Trophoblast cell (in vitro differentiated cells and primary cell): ENCODE measurements at regions not wholly inside any gene's neighbourhood (a gene's known extent, or its start where the extent isn't known, plus 50 kb on each side); places are given as distances from the start of the nearest gene placed in this dataset.

Experiments
- DNase-seq, 2 donors: peaks; one replicate each; pipeline ENCODE4 v3.0.0-alpha.2; 2016
- H2AFZ ChIP-seq: 2 replicates; pipeline ENCODE4 v1.6.1; 2013; ENCODE audit warnings: low read length, moderate library complexity, mild to moderate bottlenecking; ENCODE audit not compliant: insufficient read depth, poor library complexity
- H2AK5ac ChIP-seq: 2 replicates; pipeline ENCODE4 v1.6.1; 2013; ENCODE audit warnings: mild to moderate bottlenecking, low read length
- H2BK120ac ChIP-seq: 2 replicates; pipeline ENCODE4 v1.6.1; 2013; ENCODE audit warnings: low read length, mild to moderate bottlenecking, moderate library complexity; ENCODE audit not compliant: insufficient read depth, poor library complexity
- H2BK12ac ChIP-seq: 2 replicates; pipeline ENCODE4 v1.6.1; 2013; ENCODE audit warnings: mild to moderate bottlenecking, low read length, moderate library complexity
- H2BK5ac ChIP-seq: 2 replicates; pipeline ENCODE4 v1.6.1; 2013; ENCODE audit warnings: low read length, low read depth, moderate library complexity, mild to moderate bottlenecking; ENCODE audit not compliant: poor library complexity
- H3K14ac ChIP-seq: 2 replicates; pipeline ENCODE4 v1.6.1; 2013; ENCODE audit warnings: mild to moderate bottlenecking, low read length
- H3K18ac ChIP-seq: 2 replicates; pipeline ENCODE4 v1.6.1; 2013; ENCODE audit warnings: mild to moderate bottlenecking, low read length
- H3K23ac ChIP-seq: 2 replicates; pipeline ENCODE4 v1.6.1; 2013; ENCODE audit warnings: low read length
- H3K27ac ChIP-seq: 2 replicates; pipeline ENCODE4 v1.5.1; 2013; ENCODE audit warnings: low read depth, mild to moderate bottlenecking, inconsistent platforms, low read length, moderate library complexity
- H3K27me3 ChIP-seq: 2 replicates; pipeline ENCODE4 v1.6.1; 2013; ENCODE audit warnings: inconsistent platforms, mild to moderate bottlenecking, low read length, moderate library complexity; ENCODE audit not compliant: insufficient read depth
- H3K36me3 ChIP-seq, 2 experiments: 1 replicate in 1 of 2; 2 replicates in 1 of 2; pipeline ENCODE4 v1.6.1; 2013; ENCODE audit warnings: low read length in 2 of 2, mild to moderate bottlenecking in 2 of 2, moderate library complexity in 1 of 2; ENCODE audit not compliant: insufficient read depth in 2 of 2, control insufficient read depth in 1 of 2
- H3K4ac ChIP-seq: 2 replicates; pipeline ENCODE4 v1.6.1; 2013; ENCODE audit warnings: low read depth, mild to moderate bottlenecking, low read length, moderate library complexity
- H3K4me1 ChIP-seq, 2 experiments: 1 replicate in 1 of 2; 2 replicates in 1 of 2; pipeline ENCODE4 v1.6.1; 2013; ENCODE audit warnings: low read length in 2 of 2, mild to moderate bottlenecking in 2 of 2, moderate library complexity in 1 of 2; ENCODE audit not compliant: insufficient read depth in 2 of 2, control insufficient read depth in 1 of 2
- H3K4me2 ChIP-seq: 2 replicates; pipeline ENCODE4 v1.6.1; 2013; ENCODE audit warnings: inconsistent platforms, mild to moderate bottlenecking, low read length, moderate library complexity
- H3K4me3 ChIP-seq: 2 replicates; pipeline ENCODE4 v1.5.1; 2013; ENCODE audit warnings: mild to moderate bottlenecking, low read depth, low read length, inconsistent platforms
- H3K79me1 ChIP-seq: one replicate; pipeline ENCODE4 v1.6.1; 2013; ENCODE audit warnings: low read length
- H3K79me2 ChIP-seq: 2 replicates; pipeline ENCODE4 v1.6.1; 2013; ENCODE audit warnings: low read length, mild to moderate bottlenecking; ENCODE audit not compliant: control insufficient read depth, insufficient read depth, poor library complexity
- H3K9ac ChIP-seq: 2 replicates; pipeline ENCODE4 v1.6.1; 2013; ENCODE audit warnings: mild to moderate bottlenecking, low read length
- H3K9me3 ChIP-seq: 2 replicates; pipeline ENCODE4 v1.6.1; 2013; ENCODE audit warnings: low read depth, mild to moderate bottlenecking, control low read depth, inconsistent platforms, low read length; ENCODE audit not compliant: insufficient read depth
- H4K12ac ChIP-seq: 2 replicates; pipeline ENCODE4 v1.6.1; 2013; ENCODE audit warnings: low read depth, mild to moderate bottlenecking, low read length, moderate library complexity
- H4K8ac ChIP-seq: 2 replicates; pipeline ENCODE4 v1.6.1; 2013; ENCODE audit warnings: low read depth, mild to moderate bottlenecking, low read length, moderate library complexity
- H4K91ac ChIP-seq: one replicate; pipeline ENCODE4 v1.6.1; 2013; ENCODE audit warnings: low read depth, mild to moderate bottlenecking, low read length, moderate library complexity
- WGBS: extraction: QIAGEN DNeasy Blood & Tissue Kit; methylation state at CpG from one replicate; pipeline ENCODE4 v1.1.7; 2013; ENCODE audit warnings: missing lambda C conversion rate; ENCODE audit not compliant: insufficient read length, insufficient coverage; ENCODE audit errors: extremely low coverage; 5-methylcytosine and 5-hydroxymethylcytosine counted together

DNA sequence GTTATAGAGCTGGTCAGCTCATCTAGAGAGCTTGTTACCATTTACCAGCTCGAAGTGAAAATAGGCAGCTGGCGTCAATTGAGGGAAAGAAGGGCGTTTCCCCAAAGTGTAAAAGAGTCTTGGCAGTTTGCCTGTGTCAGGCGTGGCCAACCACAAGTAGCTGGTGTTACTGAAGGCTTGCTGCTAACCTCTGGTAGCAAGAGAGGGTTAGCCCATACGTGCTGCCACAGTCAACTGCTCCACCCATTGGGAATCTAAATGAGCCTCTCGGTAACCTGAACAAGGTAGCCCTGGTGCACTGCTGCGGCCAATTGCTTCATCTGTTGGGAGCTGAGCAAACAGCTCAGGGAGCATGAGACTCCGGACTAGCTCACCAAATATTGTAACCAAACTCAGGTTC lies 314.9 kb upstream of the SLITRK5 start:
- no CpG with 5 or more reads among the region's 8 CpGs for WGBS
- DNase-seq = no peak
- H3K23ac ChIP-seq = no peak overlapping the region

DNA sequence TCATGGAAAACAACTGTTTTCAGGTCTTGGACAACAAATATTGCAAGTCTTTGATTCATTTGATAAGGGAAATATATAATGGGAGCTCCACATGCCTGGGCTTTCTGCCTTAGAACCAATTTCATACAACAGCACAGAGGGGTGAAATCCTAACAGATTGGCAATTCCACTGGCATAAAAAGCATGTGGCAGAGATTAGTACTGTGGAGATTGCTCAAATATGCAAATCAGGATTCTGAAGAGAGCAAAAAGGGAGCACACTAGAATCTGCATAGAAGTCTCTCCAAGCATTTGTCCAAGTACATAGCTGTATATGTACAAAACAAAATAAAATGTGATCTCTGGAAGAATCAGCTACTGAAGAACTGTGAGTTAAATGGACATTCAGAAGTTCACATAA lies 312.9 kb upstream of the SLITRK5 start:
- H4K91ac ChIP-seq = no peak overlapping the region
- H3K79me1 ChIP-seq = no peaks in the 10 kb centered on the region
- no peak overlapping the region for H3K18ac ChIP-seq

More for the DNA sequence above, 314.9 kb upstream of the SLITRK5 start:
- Histone ChIP-seq H3K4me3 (no peak overlapping the region), H3K9me3 (peaks cover 3% of the 10 kb centered on the region), H2BK120ac (no peak overlapping the region), H3K18ac (no peak overlapping the region), H3K4ac (no peak overlapping the region), H3K36me3 (peaks cover 0 to 3% of the 10 kb centered on the region in 2 experiments), H3K79me1 (no peaks in the 10 kb centered on the region), H2BK12ac (no peak overlapping the region), H2AK5ac (no peak overlapping the region), H3K4me2 (no peak overlapping the region), H3K4me1 (no peaks in the 10 kb centered on the region), H3K79me2 (no peaks in the 10 kb centered on the region), H3K9ac (no peak overlapping the region), H3K14ac (no peak overlapping the region), H2BK5ac (no peak overlapping the region), H4K8ac (no peak overlapping the region), H3K27ac (no peak overlapping the region), H4K91ac (no peak overlapping the region), H4K12ac (no peak overlapping the region), H2AFZ (no peak overlapping the region), H3K27me3 (no peaks in the 10 kb centered on the region)

DNA sequence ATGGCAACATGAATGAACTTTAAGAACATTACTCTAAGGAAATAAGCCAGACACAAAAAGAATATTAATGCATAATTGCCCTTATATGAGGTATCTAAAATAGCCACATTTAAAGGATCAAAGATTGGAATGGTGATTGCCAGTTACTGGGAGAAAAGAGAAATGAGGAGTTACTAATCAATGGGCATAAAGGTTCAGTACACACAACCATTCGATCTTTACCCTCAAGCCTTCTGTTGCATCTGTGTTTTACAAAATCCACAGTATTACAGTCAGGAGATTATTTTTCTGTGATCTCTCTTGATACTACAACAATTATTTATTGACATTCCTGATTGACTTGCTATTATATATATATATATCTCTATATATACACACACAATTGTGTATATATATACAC lies 310.0 kb upstream of the SLITRK5 start:
- H3K79me1 ChIP-seq = no peaks in the 10 kb centered on the region
- H4K12ac ChIP-seq = no peak overlapping the region
- WGBS = no CpG with 5 or more reads among the region's 1 CpG

More for the DNA sequence above, 312.9 kb upstream of the SLITRK5 start:
- no peak for DNase-seq
- Histone ChIP-seq H3K27ac (no peak overlapping the region), H2BK120ac (no peak overlapping the region), H3K23ac (no peak overlapping the region), H4K12ac (no peak overlapping the region), H3K4me2 (no peak overlapping the region), H3K9ac (no peak overlapping the region), H3K4me3 (no peak overlapping the region), H2AFZ (no peak overlapping the region), H3K79me2 (no peaks in the 10 kb centered on the region), H3K4ac (no peak overlapping the region), H3K36me3 (peaks cover 0 to 3% of the 10 kb centered on the region in 2 experiments), H3K4me1 (no peaks in the 10 kb centered on the region), H4K8ac (no peak overlapping the region), H2AK5ac (no peak overlapping the region), H2BK12ac (no peak overlapping the region), H3K9me3 (peaks cover 3% of the 10 kb centered on the region), H3K14ac (no peak overlapping the region), H3K27me3 (no peaks in the 10 kb centered on the region), H2BK5ac (no peak overlapping the region)

GRCh38 chr13:87368639-87369038 lies 302.5 kb upstream of the SLITRK5 start:
- Histone ChIP-seq H4K12ac (no peak overlapping the region), H2AK5ac (no peak overlapping the region), H3K4me2 (no peak overlapping the region), H2BK5ac (no peak overlapping the region), H3K79me1 (no peaks in the 10 kb centered on the region), H3K79me2 (no peaks in the 10 kb centered on the region), H3K9ac (no peak overlapping the region), H2BK12ac (no peak overlapping the region), H2BK120ac (no peak overlapping the region), H3K4ac (no peak overlapping the region), H3K36me3 (no peaks in the 10 kb centered on the region), H3K23ac (no peak overlapping the region), H2AFZ (no peak overlapping the region), H3K27ac (no peak overlapping the region), H3K27me3 (no peaks in the 10 kb centered on the region), H3K4me3 (no peak overlapping the region), H4K8ac (no peak overlapping the region), H4K91ac (no peak overlapping the region), H3K9me3 (no peaks in the 10 kb centered on the region), H3K18ac (no peak overlapping the region), H3K14ac (no peak overlapping the region), H3K4me1 (no peaks in the 10 kb centered on the region)
- no CpG with 5 or more reads among the region's 2 CpGs for WGBS
- no peak for DNase-seq

More for the DNA sequence above, 310.0 kb upstream of the SLITRK5 start:
- Histone ChIP-seq H2BK120ac (no peak overlapping the region), H3K4ac (no peak overlapping the region), H4K91ac (no peak overlapping the region), H3K9me3 (no peaks in the 10 kb centered on the region), H4K8ac (no peak overlapping the region), H3K9ac (no peak overlapping the region), H2BK5ac (no peak overlapping the region), H3K23ac (no peak overlapping the region), H2BK12ac (no peak overlapping the region), H3K27me3 (no peaks in the 10 kb centered on the region), H3K27ac (no peak overlapping the region), H2AK5ac (no peak overlapping the region), H3K36me3 (no peaks in the 10 kb centered on the region), H3K79me2 (no peaks in the 10 kb centered on the region), H3K18ac (no peak overlapping the region), H3K14ac (no peak overlapping the region), H2AFZ (no peak overlapping the region), H3K4me2 (no peak overlapping the region), H3K4me3 (no peak overlapping the region), H3K4me1 (no peaks in the 10 kb centered on the region)
- no peak for DNase-seq
